Aorta (tissue), 5 donors: ENCODE measurements at regions not wholly inside any gene's neighbourhood (a gene's known extent, or its start where the extent isn't known, plus 50 kb on each side); places are given as distances from the start of the nearest gene placed in this dataset.
"Not testable (repeated sequence)": the region's sequence is repeated elsewhere in the genome, so short reads cannot be mapped to it uniquely, and the experiment has no call there.

Experiments used
- ATAC-seq: fragments of 200-7000 bp; cut with Tn5 transposase; one replicate; pipeline ENCODE4 v1.9.1; 2022; ENCODE audit warnings: moderate library complexity; ENCODE audit not compliant: low FRiP score
- DNase-seq, 2 donors: peaks; one replicate each; pipeline ENCODE4 v3.0.0-alpha.2; 2020
- H3K27ac ChIP-seq, 2 donors: one replicate each; pipeline ENCODE4 v1.5.1; 2013; ENCODE audit warnings: low read length in 2 of 2, mild to moderate bottlenecking in 2 of 2, moderate library complexity in 2 of 2, control low read depth in 1 of 2, inconsistent platforms in 1 of 2, low read depth in 1 of 2
- H3K27me3 ChIP-seq, 2 donors: one replicate each; pipeline ENCODE4 v1.6.1; 2013; ENCODE audit warnings: control low read depth in 1 of 2, low read length in 1 of 2, mild to moderate bottlenecking in 1 of 2, moderate library complexity in 1 of 2; ENCODE audit not compliant: insufficient read depth in 2 of 2, control insufficient read depth in 1 of 2
- H3K36me3 ChIP-seq, 2 donors: one replicate each; pipeline ENCODE4 v1.6.1; 2013; ENCODE audit warnings: control low read depth in 1 of 2, low read length in 1 of 2, mild to moderate bottlenecking in 1 of 2; ENCODE audit not compliant: insufficient read depth in 2 of 2, control insufficient read depth in 1 of 2
- H3K4me1 ChIP-seq, 2 donors: one replicate each; pipeline ENCODE4 v1.6.1; 2013; ENCODE audit warnings: low read length in 2 of 2, control low read depth in 1 of 2, mild to moderate bottlenecking in 1 of 2, moderate library complexity in 1 of 2; ENCODE audit not compliant: insufficient read depth in 2 of 2, control insufficient read depth in 1 of 2
- H3K4me3 ChIP-seq, 2 donors: one replicate each; pipeline ENCODE4 v1.5.1; 2013; ENCODE audit warnings: low read length in 2 of 2, control low read depth in 1 of 2, mild to moderate bottlenecking in 1 of 2
- H3K9me3 ChIP-seq: one replicate; pipeline ENCODE4 v1.6.1; 2013; ENCODE audit warnings: mild to moderate bottlenecking, low read length; ENCODE audit not compliant: control insufficient read depth
- WGBS, 2 donors: extraction: QIAGEN DNeasy Blood & Tissue Kit; methylation state at CpG; one replicate each; pipeline ENCODE4 v1.1.7; 2013; 5-methylcytosine and 5-hydroxymethylcytosine counted together
- intact Hi-C, 2 donors: fragments of 100-400 bp; cut with DNase I; formaldehyde crosslinking; loops; one replicate each; pipeline versions ENCODE4 v1.14.2 to v1.15.0; 2022
- donor health status: healthy with polysubstance abuse.
- donor health status: Bipolar disorder and iron deficiency.
- donor health status: DM: no; HTN: no; CAD: no.
- donor health status: DM: no; HTN: no; CAD: no.
- donor health status: DM: yes; HTN: yes; CAD: no.

DNA sequence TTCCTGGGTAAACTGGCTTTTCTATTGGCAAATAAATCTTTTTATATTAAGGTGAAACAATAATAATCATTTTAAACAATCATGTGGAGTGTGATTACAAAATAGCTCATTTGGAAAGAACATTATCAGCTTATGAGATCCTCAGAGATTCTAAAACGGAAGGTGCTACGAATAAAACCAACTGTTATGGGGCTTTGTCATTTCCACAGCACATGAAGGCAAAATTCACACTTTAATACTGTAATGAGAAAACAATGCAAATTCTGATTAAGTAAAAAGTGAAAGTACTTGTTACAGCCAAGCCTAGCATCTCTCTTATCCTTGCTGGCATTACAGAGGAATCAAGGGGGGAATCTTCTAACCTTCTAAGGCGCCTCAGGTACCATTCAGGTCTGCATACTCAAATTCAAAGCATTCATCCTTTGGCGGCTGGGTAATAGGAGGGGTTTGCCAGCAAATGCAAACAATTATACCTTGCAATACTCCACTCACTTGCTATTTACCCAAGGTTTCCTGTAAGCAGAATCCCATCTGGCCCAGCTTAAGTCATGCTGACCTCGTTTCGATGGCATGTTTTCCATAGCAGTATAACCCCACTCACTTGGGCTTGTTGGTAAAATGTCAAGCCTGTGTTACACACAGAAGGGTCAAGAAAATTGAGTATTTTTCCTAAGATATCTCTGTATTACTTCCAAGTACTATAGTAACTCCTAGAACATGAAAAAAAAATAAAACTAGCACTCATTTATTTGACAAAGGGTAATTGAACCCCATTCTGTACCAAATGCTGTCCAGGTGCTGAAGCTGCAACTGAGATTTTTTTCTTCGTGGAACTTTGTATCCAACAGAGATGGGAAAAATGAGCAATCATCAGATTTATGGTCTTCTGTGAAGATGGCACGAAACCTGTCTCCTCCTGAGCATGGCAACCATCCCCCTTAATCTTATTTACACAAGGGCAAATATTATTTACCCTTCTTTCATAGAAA is 183.7 kb upstream of the LMCD1 start:
- DNase-seq (no peak), ATAC-seq (no peak)
- H3K4me1 ChIP-seq = no peaks in the 10 kb centered on the region
- H3K4me3 ChIP-seq = no peak overlapping the region
- H3K36me3 ChIP-seq = no peaks in the 10 kb centered on the region
- 76 to 78% methylated on average over 8 of the region's 8 CpGs for WGBS, 2 donors
- H3K27ac ChIP-seq = no peak overlapping the region
- no peaks in the 10 kb centered on the region for H3K9me3 ChIP-seq
- intact Hi-C loops = no loop called here
- H3K27me3 ChIP-seq = no peaks in the 10 kb centered on the region

DNA sequence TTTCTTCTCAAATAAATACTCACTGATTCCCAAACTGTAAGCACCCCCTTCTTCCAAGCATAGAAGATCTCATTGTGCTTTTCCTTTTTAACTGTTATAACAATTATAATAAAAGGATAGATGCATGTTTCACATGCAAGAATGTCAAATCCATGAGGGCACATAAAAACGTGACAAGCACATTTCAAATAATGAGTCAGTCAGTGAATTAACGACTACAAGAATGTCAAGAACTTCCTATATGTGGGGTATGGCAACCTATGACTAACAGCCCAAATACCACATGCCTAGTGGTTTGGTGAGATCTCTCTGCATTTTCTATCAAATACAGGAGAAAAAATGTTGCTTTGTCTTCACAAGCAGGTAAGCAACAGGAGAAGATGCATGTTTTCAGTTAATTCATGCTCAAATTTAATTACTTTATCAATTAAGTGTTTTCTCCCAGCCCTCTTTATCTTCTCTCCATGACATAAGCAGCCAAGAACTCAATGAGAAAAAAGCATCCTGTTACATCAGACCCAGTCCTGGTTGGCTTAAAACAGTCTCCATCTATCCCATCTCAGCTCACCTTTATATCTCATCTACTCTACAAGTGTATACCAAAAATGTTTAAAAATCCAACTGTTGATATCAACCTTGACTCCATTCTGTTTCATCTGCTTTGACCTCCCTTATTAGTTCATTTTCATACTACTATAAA is 181.5 kb upstream of the LMCD1 start:
- ATAC-seq = no peak
- no peaks in the 10 kb centered on the region for H3K36me3 ChIP-seq
- DNase-seq = no peak
- 38 to 43% methylated on average over 2 of the region's 2 CpGs for WGBS, 2 donors
- no peaks in the 10 kb centered on the region for H3K4me1 ChIP-seq
- no peak overlapping the region for H3K4me3 ChIP-seq
- H3K9me3 ChIP-seq = no peaks in the 10 kb centered on the region
- intact Hi-C loops = loop anchor here in 1 of 2 donors (10.0 kb wide), 1 partner anchor 305 kb away; no protein-coding TSS in a partner anchor
- no peaks in the 10 kb centered on the region for H3K27me3 ChIP-seq
- H3K27ac ChIP-seq = no peak overlapping the region

DNA sequence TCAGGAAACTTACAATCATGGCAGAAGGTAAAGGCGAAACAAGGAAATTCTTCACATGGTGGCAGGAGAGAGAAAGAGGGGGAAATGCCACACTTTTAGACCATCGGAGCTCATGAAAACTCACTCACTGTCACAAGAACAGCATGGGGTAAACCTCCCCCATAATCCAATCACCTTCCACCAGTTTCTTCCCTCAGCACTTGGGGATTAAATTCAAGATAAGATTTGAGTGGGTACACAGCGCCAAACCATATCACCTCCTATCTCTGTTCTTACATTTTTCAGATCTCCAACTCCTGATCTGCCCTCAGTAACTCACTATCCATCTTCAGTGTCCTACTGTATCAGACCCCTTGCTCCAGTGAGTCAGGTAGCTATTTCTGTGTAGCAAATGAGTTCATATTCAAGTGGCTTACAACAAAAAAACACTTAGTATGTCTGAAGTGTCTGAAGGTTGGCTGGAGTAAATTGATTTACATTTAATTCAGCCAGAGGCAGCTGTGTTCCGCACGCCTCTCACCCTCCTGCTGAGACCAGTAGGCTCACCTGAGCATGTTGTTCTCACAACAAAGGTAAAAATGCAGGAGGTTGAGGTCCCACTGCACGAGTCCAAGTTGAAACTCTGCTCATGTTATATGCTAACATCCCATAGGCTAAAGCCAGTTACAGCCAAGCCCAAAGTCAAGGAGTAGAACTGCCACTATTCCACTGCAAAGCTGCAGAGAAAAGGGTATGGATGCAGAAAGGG is 180.7 kb upstream of the LMCD1 start:
- intact Hi-C loops = loop anchor here in 1 of 2 donors (10.0 kb wide), 1 partner anchor 304 kb away; no protein-coding TSS in a partner anchor
- no peaks in the 10 kb centered on the region for H3K9me3 ChIP-seq
- H3K27me3 ChIP-seq = no peaks in the 10 kb centered on the region
- H3K4me1 ChIP-seq = no peaks in the 10 kb centered on the region
- ATAC-seq (no peak), DNase-seq (no peak)
- whole genome bisulfite sequencing, 2 donors = 80 to 91% methylated on average over 6 of the region's 6 CpGs
- no peak overlapping the region for H3K27ac ChIP-seq
- no peaks in the 10 kb centered on the region for H3K36me3 ChIP-seq
- no peak overlapping the region for H3K4me3 ChIP-seq

DNA sequence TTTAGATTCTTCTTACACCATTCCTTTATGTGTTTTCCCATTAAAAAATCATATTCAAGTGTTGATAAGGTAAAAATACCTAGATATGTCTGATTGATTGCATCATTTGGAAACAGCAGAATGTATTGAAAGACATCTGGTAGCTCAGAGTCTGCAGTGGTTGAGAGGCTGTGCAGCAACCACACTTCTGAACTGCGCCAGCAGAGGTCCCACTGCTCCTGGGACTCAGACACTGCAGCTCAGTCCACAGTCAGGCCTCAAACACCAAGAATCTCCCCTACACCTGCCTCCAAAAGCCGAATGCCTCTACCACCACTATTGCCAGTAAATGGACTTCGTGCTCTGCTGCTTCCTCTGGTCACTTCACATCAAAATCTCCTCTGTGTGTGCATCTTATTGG is 176.9 kb upstream of the LMCD1 start:
- peak; percentile 48 to 77 for DNase-seq
- Histone ChIP-seq H3K27ac (no peak overlapping the region), H3K4me1 (no peaks in the 10 kb centered on the region), H3K4me3 (no peak overlapping the region), H3K9me3 (no peaks in the 10 kb centered on the region), H3K36me3 (no peaks in the 10 kb centered on the region), H3K27me3 (no peaks in the 10 kb centered on the region)
- WGBS, 2 donors = 73 to 81% methylated on average over 3 of the region's 3 CpGs
- ATAC-seq = no peak
- intact Hi-C loops = loop anchor here (2.0 to 10.0 kb wide), 3 partner anchors 92 to 300 kb away; no protein-coding TSS in a partner anchor

DNA sequence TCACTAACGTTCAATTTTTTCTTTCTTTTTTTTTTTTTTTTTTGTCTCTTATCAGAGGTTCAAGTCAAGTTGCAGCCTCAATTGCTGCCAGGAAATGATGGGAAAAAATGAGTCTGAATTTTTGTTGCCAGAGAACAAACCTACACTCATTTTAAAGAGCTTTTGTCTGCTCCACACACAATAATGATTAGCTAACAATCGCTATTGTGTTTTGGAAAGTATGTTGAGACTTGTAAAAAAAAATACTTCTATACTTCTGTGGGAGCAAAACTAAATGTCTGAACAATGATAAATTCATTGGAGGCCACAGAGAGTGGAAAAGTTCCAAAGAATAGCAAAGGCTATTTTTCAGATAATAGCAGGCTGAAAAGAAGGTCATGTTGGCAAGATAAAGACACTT is 176.3 kb upstream of the LMCD1 start:
- intact Hi-C loops = loop anchor here (2.0 to 10.0 kb wide), 3 partner anchors 91 to 299 kb away; no protein-coding TSS in a partner anchor
- Histone ChIP-seq H3K36me3 (no peaks in the 10 kb centered on the region), H3K4me3 (no peak overlapping the region), H3K4me1 (no peaks in the 10 kb centered on the region), H3K27ac (no peak overlapping the region), H3K27me3 (no peaks in the 10 kb centered on the region), H3K9me3 (no peaks in the 10 kb centered on the region)
- no peak for DNase-seq
- WGBS, 2 donors = 33 to 35% methylated on average over 2 of the region's 2 CpGs
- no peak for ATAC-seq

DNA sequence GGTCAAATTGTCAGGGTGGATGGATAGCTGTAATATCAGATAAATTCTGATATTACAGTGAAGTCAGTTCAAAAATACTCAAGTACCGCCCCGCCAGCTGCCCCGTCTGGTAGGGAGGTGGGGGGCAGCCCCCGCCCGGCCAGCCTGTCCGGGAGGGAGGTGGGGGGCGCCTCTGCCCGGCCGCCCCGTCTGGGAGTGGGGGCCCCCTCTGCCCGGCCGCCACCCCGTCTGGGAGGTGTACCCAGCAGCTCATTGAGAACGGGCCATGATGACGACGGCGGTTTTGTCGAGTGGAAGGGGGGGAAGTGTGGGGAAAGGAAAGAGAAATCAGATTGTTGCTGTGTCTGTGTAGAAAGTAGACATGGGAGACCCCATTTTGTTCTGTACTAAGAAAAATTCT is 175.8 kb upstream of the LMCD1 start:
- intact Hi-C loops = loop anchor here (2.0 to 10.0 kb wide), 3 partner anchors 91 to 299 kb away; no protein-coding TSS in a partner anchor
- not testable (repeated sequence) for H3K36me3 ChIP-seq, DNase-seq, H3K27ac ChIP-seq, ATAC-seq, H3K27me3 ChIP-seq, H3K4me1 ChIP-seq, H3K4me3 ChIP-seq, H3K9me3 ChIP-seq
- WGBS, 2 donors = 63 to 69% methylated on average over 18 of the region's 18 CpGs

DNA sequence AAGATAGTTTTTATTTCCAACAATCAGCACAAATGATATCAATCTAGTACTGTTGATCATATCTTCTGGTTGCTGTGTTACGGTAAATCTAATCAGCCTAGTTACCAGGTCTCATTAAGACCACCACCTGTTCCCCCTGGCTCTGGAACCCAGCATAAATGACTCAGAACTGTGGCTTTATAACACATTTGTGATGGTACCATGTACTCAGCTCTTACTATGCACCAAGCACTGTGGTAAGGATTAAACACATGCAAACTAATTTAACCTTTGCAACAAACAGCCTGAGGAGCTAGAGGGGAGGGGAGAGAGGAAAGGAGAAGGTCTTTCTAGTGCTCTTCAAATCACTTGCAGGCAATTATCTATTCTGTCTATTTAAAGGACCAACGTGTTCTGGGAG is 173.9 kb upstream of the LMCD1 start:
- H3K27ac ChIP-seq = no peak overlapping the region
- H3K4me1 ChIP-seq = no peaks in the 10 kb centered on the region
- H3K36me3 ChIP-seq = no peaks in the 10 kb centered on the region
- DNase-seq = no peak
- no peaks in the 10 kb centered on the region for H3K9me3 ChIP-seq
- ATAC-seq = no peak
- no peaks in the 10 kb centered on the region for H3K27me3 ChIP-seq
- H3K4me3 ChIP-seq = no peak overlapping the region
- 89% methylated on average over 2 of the region's 2 CpGs for WGBS, 2 donors
- intact Hi-C loops = loop anchor here (5.0 to 10.0 kb wide), 2 partner anchors 90 to 297 kb away; no protein-coding TSS in a partner anchor

DNA sequence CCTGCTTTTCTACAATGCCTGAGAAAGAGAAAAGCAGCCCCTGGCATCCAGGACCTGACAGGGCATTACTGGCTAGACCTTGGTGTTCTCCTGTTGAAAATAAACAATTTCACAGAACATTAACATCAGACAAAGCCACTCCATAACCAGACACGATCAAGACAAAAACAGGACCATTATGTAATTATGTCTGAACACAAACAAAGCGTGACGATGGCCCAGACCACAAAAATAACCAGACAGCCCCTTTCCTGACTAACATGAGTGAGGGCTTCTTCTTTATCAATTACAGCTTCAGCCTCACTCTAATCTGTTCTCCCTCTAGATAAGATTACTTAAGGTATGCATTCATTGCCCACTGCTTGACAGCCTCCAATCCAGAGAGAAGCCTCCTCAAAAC is 172.7 kb upstream of the LMCD1 start:
- Histone ChIP-seq H3K36me3 (no peaks in the 10 kb centered on the region), H3K27me3 (no peaks in the 10 kb centered on the region), H3K9me3 (no peaks in the 10 kb centered on the region), H3K4me3 (no peak overlapping the region), H3K27ac (no peak overlapping the region), H3K4me1 (no peaks in the 10 kb centered on the region)
- intact Hi-C loops = loop anchor here (5.0 to 10.0 kb wide), 2 partner anchors 88 to 296 kb away; no protein-coding TSS in a partner anchor
- 31 to 42% methylated on average over 3 of the region's 3 CpGs for WGBS, 2 donors
- no peak for DNase-seq
- ATAC-seq = no peak
